Endodermal cell (in vitro differentiated cells): ENCODE measurements at regions not wholly inside any gene's neighbourhood (a gene's known extent, or its start where the extent isn't known, plus 50 kb on each side); places are given as distances from the start of the nearest gene placed in this dataset.

Experiments
- DNase-seq: peaks from one replicate; pipeline ENCODE4 v3.0.0-alpha.2; 2017
- H3K27ac ChIP-seq: 2 replicates; pipeline ENCODE4 v1.5.1; 2013; ENCODE audit warnings: mild to moderate bottlenecking, low read depth, low read length, moderate library complexity
- H3K27me3 ChIP-seq: 2 replicates; pipeline ENCODE4 v1.6.1; 2013; ENCODE audit warnings: mild to moderate bottlenecking, low read length, moderate library complexity; ENCODE audit not compliant: insufficient read depth, control insufficient read depth, poor library complexity, severe bottlenecking
- H3K36me3 ChIP-seq: 2 replicates; pipeline ENCODE4 v1.7.0; 2013; ENCODE audit warnings: mild to moderate bottlenecking, low read length, moderate library complexity; ENCODE audit not compliant: control insufficient read depth, insufficient read depth
- H3K4me1 ChIP-seq: one replicate; pipeline ENCODE4 v1.7.0; 2013; ENCODE audit warnings: low read length; ENCODE audit not compliant: control insufficient read depth, insufficient read depth
- H3K4me3 ChIP-seq: 2 replicates; pipeline ENCODE4 v1.5.1; 2013; ENCODE audit warnings: mild to moderate bottlenecking, low read length, moderate library complexity
- H3K9ac ChIP-seq: 2 replicates; pipeline ENCODE4 v1.6.1; 2013; ENCODE audit warnings: mild to moderate bottlenecking, low read length, moderate library complexity; ENCODE audit not compliant: poor library complexity, severe bottlenecking; ENCODE audit errors: extremely low read depth
- H3K9me3 ChIP-seq: 2 replicates; pipeline ENCODE4 v1.6.1; 2013; ENCODE audit warnings: mild to moderate bottlenecking, low read length, moderate library complexity; ENCODE audit not compliant: control insufficient read depth
- H3K27ac Mint-ChIP-seq: 2 replicates; pipeline ENCODE4 v1.8.0; 2020; ENCODE audit warnings: mixed read lengths
- H3K27me3 Mint-ChIP-seq: 2 replicates; pipeline ENCODE4 v1.8.0; 2021; ENCODE audit warnings: mild to moderate bottlenecking, mixed read lengths; ENCODE audit not compliant: insufficient read depth
- H3K36me3 Mint-ChIP-seq: 2 replicates; pipeline ENCODE4 v1.8.0; 2020; ENCODE audit warnings: low read depth, mixed read lengths
- H3K4me1 Mint-ChIP-seq: 2 replicates; pipeline ENCODE4 v1.8.0; 2020; ENCODE audit warnings: mixed read lengths
- H3K4me3 Mint-ChIP-seq: 2 replicates; pipeline ENCODE4 v1.8.0; 2020; ENCODE audit warnings: mild to moderate bottlenecking, moderate library complexity, mixed read lengths
- H3K9me3 Mint-ChIP-seq: 2 replicates; pipeline ENCODE4 v1.8.0; 2020; ENCODE audit warnings: mild to moderate bottlenecking, mixed read lengths
- CTCF ChIP-seq: fragments of 200-600 bp; sonication (generic); conservative IDR thresholded peaks from 2 replicates; pipeline ENCODE4 v1.5.0; 2021; ENCODE audit warnings: antibody characterized with exemption, mild to moderate bottlenecking
- WGBS, 2 experiments: methylation state at CpG; one replicate each; pipeline versions ENCODE4 v1.1.5 to v1.1.7; 2013; ENCODE audit warnings: missing lambda C conversion rate in 2 of 2, mixed read lengths in 1 of 2; ENCODE audit not compliant: insufficient coverage in 1 of 2, insufficient read length in 1 of 2; 5-methylcytosine and 5-hydroxymethylcytosine counted together

DNA sequence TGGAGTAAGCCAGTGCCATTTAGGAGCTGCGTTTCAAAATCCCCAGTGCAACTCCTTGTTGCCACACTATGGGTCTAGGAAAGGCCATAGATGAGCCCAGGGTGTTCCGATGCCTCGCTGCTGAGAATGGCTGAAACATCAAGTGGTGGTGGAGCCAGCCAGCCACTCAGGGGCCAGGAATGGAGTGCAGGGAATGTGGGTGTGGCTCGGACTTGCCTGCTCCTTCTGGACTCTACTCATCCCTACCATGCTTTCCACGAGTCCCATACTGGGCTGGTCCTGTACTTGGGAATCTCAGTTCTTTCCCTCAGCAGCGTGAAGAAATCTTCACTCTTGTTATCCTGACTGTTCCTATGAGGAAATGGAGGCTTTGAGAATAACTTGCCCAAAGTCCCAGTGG, 143.5 kb downstream of the INSIG2 start:
- Mint-ChIP-seq H3K4me1 (peaks cover 4% of the 10 kb centered on the region), H3K36me3 (no peaks in the 10 kb centered on the region), H3K27ac (no peak overlapping the region), H3K27me3 (peaks cover 35% of the 10 kb centered on the region), H3K9me3 (no peaks in the 10 kb centered on the region), H3K4me3 (no peak overlapping the region)
- Histone ChIP-seq H3K4me1 (no peaks in the 10 kb centered on the region), H3K4me3 (no peak overlapping the region), H3K9me3 (no peaks in the 10 kb centered on the region), H3K36me3 (no peaks in the 10 kb centered on the region), H3K27ac (no peak overlapping the region), H3K9ac (no peak overlapping the region), H3K27me3 (no peaks in the 10 kb centered on the region)
- 78 to 93% methylated on average over 4 to 6 of the region's 6 CpGs for whole genome bisulfite sequencing, 2 experiments
- TF ChIP-seq CTCF, result no peak
- DNase-seq, result no peak

GRCh38 chr2:118227698-118228508, 139.6 kb downstream of the INSIG2 start:
- no peaks in the 10 kb centered on the region for H3K36me3 Mint-ChIP-seq
- H3K27me3 Mint-ChIP-seq, result peaks cover 39% of the 10 kb centered on the region
- H3K4me1 Mint-ChIP-seq, result peaks cover 22% of the 10 kb centered on the region

DNA sequence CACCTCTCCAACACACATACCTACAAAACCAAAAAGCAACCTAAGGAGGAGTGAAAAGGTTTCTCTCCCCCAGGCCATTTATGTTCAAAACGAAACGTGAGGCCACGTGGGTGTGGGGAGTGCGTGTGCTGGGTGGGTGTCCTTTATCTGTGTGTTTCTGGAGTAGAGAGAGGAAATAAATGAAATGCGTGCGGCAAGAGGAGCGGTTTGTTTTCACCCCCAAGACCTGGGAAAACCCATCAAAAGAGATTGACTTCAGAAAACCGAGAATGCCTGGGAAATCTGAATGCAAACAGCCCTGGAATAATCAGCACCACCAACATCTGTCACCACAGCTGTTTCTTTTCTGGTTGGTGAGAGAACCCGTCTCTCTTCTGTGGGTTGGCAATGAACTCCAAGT, 137.4 kb downstream of the INSIG2 start:
- Mint-ChIP-seq H3K36me3 (no peaks in the 10 kb centered on the region), H3K27me3 (peaks cover 40% of the 10 kb centered on the region), H3K9me3 (no peaks in the 10 kb centered on the region), H3K4me3 (no peak overlapping the region), H3K4me1 (peaks cover 38% of the 10 kb centered on the region), H3K27ac (no peak overlapping the region)
- Histone ChIP-seq H3K4me3 (no peak overlapping the region), H3K9me3 (no peaks in the 10 kb centered on the region), H3K27me3 (peaks cover 16% of the 10 kb centered on the region), H3K9ac (no peak overlapping the region), H3K4me1 (peaks cover 13% of the 10 kb centered on the region), H3K27ac (no peak overlapping the region), H3K36me3 (no peaks in the 10 kb centered on the region)
- 65% methylated on average over 9 of the region's 9 CpGs; no CpG with 5 or more reads in 1 of the 2 experiments for WGBS, 2 experiments
- TF ChIP-seq CTCF, result no peak
- no peak for DNase-seq

More at GRCh38 chr2:118227698-118228508, 139.6 kb downstream of the INSIG2 start:
- peaks cover 10% of the 10 kb centered on the region for H3K27me3 ChIP-seq
- H3K4me1 ChIP-seq, result peaks cover 13% of the 10 kb centered on the region
- H3K9ac ChIP-seq, result no peak overlapping the region
- no peak overlapping the region for H3K4me3 Mint-ChIP-seq
- no peak overlapping the region for H3K4me3 ChIP-seq
- no peak for TF ChIP-seq CTCF
- H3K27ac Mint-ChIP-seq, result no peak overlapping the region
- 92 to 94% methylated on average over 5 to 6 of the region's 6 CpGs for WGBS, 2 experiments
- no peaks in the 10 kb centered on the region for H3K9me3 Mint-ChIP-seq
- no peak for DNase-seq
- H3K9me3 ChIP-seq, result no peaks in the 10 kb centered on the region
- H3K27ac ChIP-seq, result no peak overlapping the region
- H3K36me3 ChIP-seq, result no peaks in the 10 kb centered on the region
